ENCODE measurements at regions not wholly inside any gene's neighbourhood (a gene's known extent, or its start where the extent isn't known, plus 50 kb on each side); places are given as distances from the start of the nearest gene placed in this dataset.

GRCh38 chr3:66661628-66662027 is 160.8 kb upstream of the LRIG1 start:
- TF ChIP-seq, protein P1, sequence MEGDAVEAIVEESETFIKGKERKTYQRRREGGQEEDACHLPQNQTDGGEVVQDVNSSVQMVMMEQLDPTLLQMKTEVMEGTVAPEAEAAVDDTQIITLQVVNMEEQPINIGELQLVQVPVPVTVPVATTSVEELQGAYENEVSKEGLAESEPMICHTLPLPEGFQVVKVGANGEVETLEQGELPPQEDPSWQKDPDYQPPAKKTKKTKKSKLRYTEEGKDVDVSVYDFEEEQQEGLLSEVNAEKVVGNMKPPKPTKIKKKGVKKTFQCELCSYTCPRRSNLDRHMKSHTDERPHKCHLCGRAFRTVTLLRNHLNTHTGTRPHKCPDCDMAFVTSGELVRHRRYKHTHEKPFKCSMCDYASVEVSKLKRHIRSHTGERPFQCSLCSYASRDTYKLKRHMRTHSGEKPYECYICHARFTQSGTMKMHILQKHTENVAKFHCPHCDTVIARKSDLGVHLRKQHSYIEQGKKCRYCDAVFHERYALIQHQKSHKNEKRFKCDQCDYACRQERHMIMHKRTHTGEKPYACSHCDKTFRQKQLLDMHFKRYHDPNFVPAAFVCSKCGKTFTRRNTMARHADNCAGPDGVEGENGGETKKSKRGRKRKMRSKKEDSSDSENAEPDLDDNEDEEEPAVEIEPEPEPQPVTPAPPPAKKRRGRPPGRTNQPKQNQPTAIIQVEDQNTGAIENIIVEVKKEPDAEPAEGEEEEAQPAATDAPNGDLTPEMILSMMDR (conservative IDR thresholded peaks at IDR 0.05 in 1 of 2, IDR thresholded peaks at IDR 0.05 in 1 of 2; ENCODE audit: extremely low read depth in 1 of 2, insufficient read depth in 1 of 2, low read depth in 1 of 2, low read length in 2 of 2) = no peak
- TF ChIP-seq EZH2 (IDR thresholded peaks at IDR 0.05; ENCODE audit: borderline replicate concordance, low read length) = no peak
